ENCODE measurements at regions not wholly inside any gene's neighbourhood (a gene's known extent, or its start where the extent isn't known, plus 50 kb on each side); places are given as distances from the start of the nearest gene placed in this dataset.

DNA sequence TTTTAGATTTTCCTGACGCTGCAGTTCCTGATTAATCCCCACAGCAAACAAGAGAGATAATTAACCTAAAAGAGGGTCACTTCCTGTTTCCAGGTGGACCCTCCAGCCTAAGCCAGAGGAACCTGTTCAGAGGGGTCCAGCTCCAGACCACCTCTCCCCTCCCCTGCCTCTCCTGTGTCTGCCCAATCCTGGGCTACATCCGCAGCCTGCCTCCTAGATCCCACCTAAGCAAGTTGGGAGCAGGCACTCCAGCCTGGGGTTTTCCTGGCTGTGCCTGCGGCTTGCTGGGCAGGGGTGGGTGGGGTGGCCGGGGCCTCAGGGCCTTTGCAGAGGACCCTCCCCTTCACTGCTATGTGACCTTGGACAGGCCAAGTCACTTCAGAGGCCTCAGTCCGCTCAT is 178.6 kb upstream of the LINGO1 start:
- no peak for TF ChIP-seq POLR2A (IDR thresholded peaks at IDR 0.05)
- TF ChIP-seq, protein P1, sequence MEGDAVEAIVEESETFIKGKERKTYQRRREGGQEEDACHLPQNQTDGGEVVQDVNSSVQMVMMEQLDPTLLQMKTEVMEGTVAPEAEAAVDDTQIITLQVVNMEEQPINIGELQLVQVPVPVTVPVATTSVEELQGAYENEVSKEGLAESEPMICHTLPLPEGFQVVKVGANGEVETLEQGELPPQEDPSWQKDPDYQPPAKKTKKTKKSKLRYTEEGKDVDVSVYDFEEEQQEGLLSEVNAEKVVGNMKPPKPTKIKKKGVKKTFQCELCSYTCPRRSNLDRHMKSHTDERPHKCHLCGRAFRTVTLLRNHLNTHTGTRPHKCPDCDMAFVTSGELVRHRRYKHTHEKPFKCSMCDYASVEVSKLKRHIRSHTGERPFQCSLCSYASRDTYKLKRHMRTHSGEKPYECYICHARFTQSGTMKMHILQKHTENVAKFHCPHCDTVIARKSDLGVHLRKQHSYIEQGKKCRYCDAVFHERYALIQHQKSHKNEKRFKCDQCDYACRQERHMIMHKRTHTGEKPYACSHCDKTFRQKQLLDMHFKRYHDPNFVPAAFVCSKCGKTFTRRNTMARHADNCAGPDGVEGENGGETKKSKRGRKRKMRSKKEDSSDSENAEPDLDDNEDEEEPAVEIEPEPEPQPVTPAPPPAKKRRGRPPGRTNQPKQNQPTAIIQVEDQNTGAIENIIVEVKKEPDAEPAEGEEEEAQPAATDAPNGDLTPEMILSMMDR (IDR thresholded peaks at IDR 0.05) = no peak

Measured in tibial nerve (tissue), 3 donors.